H9 (cell line): ENCODE measurements at regions not wholly inside any gene's neighbourhood (a gene's known extent, or its start where the extent isn't known, plus 50 kb on each side); places are given as distances from the start of the nearest gene placed in this dataset.

ENCODE experiments used
- DNase-seq: peaks from one replicate; pipeline ENCODE4 v3.0.0-alpha.2; 2017
- H2AFZ ChIP-seq: one replicate; pipeline ENCODE4 v1.6.1; 2013; ENCODE audit warnings: mild to moderate bottlenecking, low read length, control low read depth, moderate library complexity
- H2AK5ac ChIP-seq: 2 replicates; pipeline ENCODE4 v1.6.1; 2013; ENCODE audit warnings: low read length, control low read depth, mixed read lengths; ENCODE audit not compliant: insufficient read length
- H2BK120ac ChIP-seq: one replicate; pipeline ENCODE4 v1.6.1; 2013; ENCODE audit warnings: low read depth, mild to moderate bottlenecking, low read length, control low read depth, inconsistent platforms; ENCODE audit not compliant: poor library complexity, severe bottlenecking
- H2BK12ac ChIP-seq: 2 replicates; pipeline ENCODE4 v1.6.1; 2013; ENCODE audit warnings: low read length, control low read depth, mixed read lengths, low read depth; ENCODE audit not compliant: insufficient read length
- H2BK15ac ChIP-seq: 2 replicates; pipeline ENCODE4 v1.6.1; 2013; ENCODE audit warnings: low read depth, low read length, control low read depth
- H2BK20ac ChIP-seq: one replicate; pipeline ENCODE4 v1.6.1; 2013; ENCODE audit warnings: low read depth, mild to moderate bottlenecking, low read length, control low read depth, inconsistent platforms; ENCODE audit not compliant: poor library complexity, severe bottlenecking
- H2BK5ac ChIP-seq: 2 replicates; pipeline ENCODE4 v1.6.1; 2013; ENCODE audit warnings: low read length, control low read depth, mixed read lengths; ENCODE audit not compliant: insufficient read length
- H3K14ac ChIP-seq: 2 replicates; pipeline ENCODE4 v1.6.1; 2013; ENCODE audit warnings: low read length, control low read depth; ENCODE audit not compliant: insufficient read depth
- H3K18ac ChIP-seq: 2 replicates; pipeline ENCODE4 v1.6.1; 2013; ENCODE audit warnings: low read depth, mild to moderate bottlenecking, mixed read lengths, low read length, control low read depth; ENCODE audit not compliant: insufficient read length
- H3K23ac ChIP-seq: 2 replicates; pipeline ENCODE4 v1.6.1; 2013; ENCODE audit warnings: low read length, control low read depth, mixed read lengths, low read depth; ENCODE audit not compliant: insufficient read length
- H3K23me2 ChIP-seq: 2 replicates; pipeline ENCODE4 v1.6.1; 2013; ENCODE audit warnings: low read depth, mild to moderate bottlenecking, mixed read lengths, low read length, control low read depth; ENCODE audit not compliant: insufficient read length, poor library complexity, severe bottlenecking
- H3K27ac ChIP-seq: 2 replicates; pipeline ENCODE4 v1.5.1; 2013; ENCODE audit warnings: low read length, control low read depth, mixed read lengths, low read depth; ENCODE audit not compliant: insufficient read length
- H3K27me3 ChIP-seq: 2 replicates; pipeline ENCODE4 v1.6.1; 2013; ENCODE audit warnings: low read length, control low read depth, inconsistent platforms; ENCODE audit not compliant: insufficient read depth
- H3K4ac ChIP-seq: 2 replicates; pipeline ENCODE4 v1.6.1; 2013; ENCODE audit warnings: low read depth, mild to moderate bottlenecking, control low read depth, inconsistent platforms, low read length, moderate library complexity
- H3K4me1 ChIP-seq: 2 replicates; pipeline ENCODE4 v1.6.1; 2013; ENCODE audit warnings: low read length, control low read depth, inconsistent platforms; ENCODE audit not compliant: insufficient read depth
- H3K4me2 ChIP-seq: 2 replicates; pipeline ENCODE4 v1.6.1; 2013; ENCODE audit warnings: low read length, control low read depth, mixed read lengths; ENCODE audit not compliant: insufficient read length, insufficient read depth
- H3K56ac ChIP-seq: 2 replicates; pipeline ENCODE4 v1.6.1; 2013; ENCODE audit warnings: low read depth, mild to moderate bottlenecking, mixed read lengths, low read length, control low read depth; ENCODE audit not compliant: insufficient read length
- H3K79me1 ChIP-seq: 2 replicates; pipeline ENCODE4 v1.6.1; 2013; ENCODE audit warnings: low read depth, mild to moderate bottlenecking, moderate library complexity, low read length, control low read depth, inconsistent platforms; ENCODE audit not compliant: insufficient read depth, poor library complexity, severe bottlenecking
- H3K79me2 ChIP-seq: 2 replicates; pipeline ENCODE4 v1.6.1; 2013; ENCODE audit warnings: low read length, control low read depth, inconsistent platforms; ENCODE audit not compliant: insufficient read depth
- H3K9ac ChIP-seq: 2 replicates; pipeline ENCODE4 v1.6.1; 2013; ENCODE audit warnings: low read length, control low read depth, mixed read lengths; ENCODE audit not compliant: insufficient read length; ENCODE audit errors: extremely low read depth
- H3K9me3 ChIP-seq: one replicate; pipeline ENCODE4 v1.6.1; 2013; ENCODE audit warnings: low read depth, low read length, inconsistent platforms; ENCODE audit not compliant: control insufficient read depth
- H3T11ph ChIP-seq: one replicate; pipeline ENCODE4 v1.6.1; 2013; ENCODE audit warnings: mild to moderate bottlenecking, low read length, control low read depth, inconsistent platforms
- H4K20me1 ChIP-seq: one replicate; pipeline ENCODE4 v1.6.1; 2013; ENCODE audit not compliant: control insufficient read depth, insufficient read length, insufficient read depth
- H4K5ac ChIP-seq: 2 replicates; pipeline ENCODE4 v1.6.1; 2013; ENCODE audit warnings: low read depth, mild to moderate bottlenecking, mixed read lengths, low read length, control low read depth; ENCODE audit not compliant: insufficient read length
- H4K8ac ChIP-seq: replicated peaks from 2 replicates; pipeline ENCODE4 v1.6.1; 2013; ENCODE audit warnings: low read length, control low read depth, mixed read lengths, low read depth; ENCODE audit not compliant: insufficient read length
- H4K91ac ChIP-seq: 2 replicates; pipeline ENCODE4 v1.6.1; 2013; ENCODE audit warnings: low read depth, mild to moderate bottlenecking, moderate library complexity, mixed read lengths, low read length, control low read depth; ENCODE audit not compliant: insufficient read length
- H3K27ac Mint-ChIP-seq, 3 experiments: 2 replicates in 2 of 3; 3 replicates in 1 of 3; pipeline ENCODE4 v1.8.0; 2020 to 2021; ENCODE audit warnings: mixed read lengths in 3 of 3, mild to moderate bottlenecking in 1 of 3, moderate library complexity in 1 of 3
- H3K27me3 Mint-ChIP-seq: 2 replicates; pipeline ENCODE4 v1.8.0; 2021; ENCODE audit warnings: low read depth, mild to moderate bottlenecking, moderate library complexity, mixed read lengths
- H3K36me3 Mint-ChIP-seq, 3 experiments: 2 replicates in 2 of 3; 3 replicates in 1 of 3; pipeline ENCODE4 v1.8.0; 2020 to 2021; ENCODE audit warnings: low read depth in 3 of 3, mixed read lengths in 3 of 3; ENCODE audit not compliant: insufficient read depth in 1 of 3
- H3K4me1 Mint-ChIP-seq, 2 experiments: 2 replicates each; pipeline ENCODE4 v1.8.0; 2020; ENCODE audit warnings: mixed read lengths in 2 of 2
- H3K4me3 Mint-ChIP-seq, 2 experiments: 2 replicates in 1 of 2; 3 replicates in 1 of 2; pipeline ENCODE4 v1.8.0; 2020 to 2021; ENCODE audit warnings: mild to moderate bottlenecking in 2 of 2, mixed read lengths in 2 of 2, moderate library complexity in 1 of 2
- H3K9me3 Mint-ChIP-seq, 2 experiments: 2 replicates in 1 of 2; 3 replicates in 1 of 2; pipeline ENCODE4 v1.8.0; 2020; ENCODE audit warnings: mild to moderate bottlenecking in 2 of 2, mixed read lengths in 2 of 2, moderate library complexity in 1 of 2
- WGBS: extraction: QIAGEN DNeasy Blood & Tissue Kit; methylation state at CpG from one replicate; pipeline ENCODE4 v1.1.7; 2013; ENCODE audit warnings: missing lambda C conversion rate, low lambda C conversion rate, mixed read lengths; ENCODE audit not compliant: insufficient read length; ENCODE audit errors: extremely low coverage; 5-methylcytosine and 5-hydroxymethylcytosine counted together
- TF ChIP-seq, protein P1 (sequence below): fragments of 200-600 bp; sonication (generic); conservative IDR thresholded peaks from 3 replicates; pipeline ENCODE4 v1.8.0; 2021; ENCODE audit warnings: antibody characterized with exemption, mild to moderate bottlenecking

DNA sequence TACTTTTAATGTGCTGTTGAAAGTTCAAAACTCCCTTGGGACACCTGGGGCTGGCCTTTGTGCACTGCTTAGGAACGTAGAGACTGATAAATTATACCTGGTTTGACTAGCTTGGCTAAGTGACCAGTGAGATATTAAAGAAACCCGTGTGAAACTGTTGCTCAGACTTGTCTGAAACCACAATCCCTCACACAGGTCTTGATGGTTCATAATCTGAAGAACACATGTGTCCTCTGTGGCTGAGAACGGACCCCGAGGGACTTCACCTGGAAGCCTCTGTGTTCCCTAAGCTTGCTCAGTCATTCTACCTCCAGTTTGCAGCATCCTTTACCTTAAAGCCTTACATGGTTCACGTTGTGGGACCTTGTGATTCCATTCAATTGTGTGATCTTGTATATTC, 218.8 kb downstream of the CBLN2 start:
- H3K27ac Mint-ChIP-seq: no peak overlapping the region
- DNase-seq: no peak
- no peak overlapping the region for H2AK5ac ChIP-seq
- H3K27me3 ChIP-seq: no peaks in the 10 kb centered on the region
- no peak overlapping the region for H3K4me3 Mint-ChIP-seq
- H3K79me2 ChIP-seq: no peaks in the 10 kb centered on the region
- H4K8ac ChIP-seq: no peak overlapping the region
- H4K5ac ChIP-seq: no peak overlapping the region
- H4K20me1 ChIP-seq: no peaks in the 10 kb centered on the region
- H2BK20ac ChIP-seq: no peak overlapping the region
- H3K36me3 Mint-ChIP-seq: no peaks in the 10 kb centered on the region
- no CpG with 5 or more reads among the region's 5 CpGs for WGBS
- TF ChIP-seq, protein P1, sequence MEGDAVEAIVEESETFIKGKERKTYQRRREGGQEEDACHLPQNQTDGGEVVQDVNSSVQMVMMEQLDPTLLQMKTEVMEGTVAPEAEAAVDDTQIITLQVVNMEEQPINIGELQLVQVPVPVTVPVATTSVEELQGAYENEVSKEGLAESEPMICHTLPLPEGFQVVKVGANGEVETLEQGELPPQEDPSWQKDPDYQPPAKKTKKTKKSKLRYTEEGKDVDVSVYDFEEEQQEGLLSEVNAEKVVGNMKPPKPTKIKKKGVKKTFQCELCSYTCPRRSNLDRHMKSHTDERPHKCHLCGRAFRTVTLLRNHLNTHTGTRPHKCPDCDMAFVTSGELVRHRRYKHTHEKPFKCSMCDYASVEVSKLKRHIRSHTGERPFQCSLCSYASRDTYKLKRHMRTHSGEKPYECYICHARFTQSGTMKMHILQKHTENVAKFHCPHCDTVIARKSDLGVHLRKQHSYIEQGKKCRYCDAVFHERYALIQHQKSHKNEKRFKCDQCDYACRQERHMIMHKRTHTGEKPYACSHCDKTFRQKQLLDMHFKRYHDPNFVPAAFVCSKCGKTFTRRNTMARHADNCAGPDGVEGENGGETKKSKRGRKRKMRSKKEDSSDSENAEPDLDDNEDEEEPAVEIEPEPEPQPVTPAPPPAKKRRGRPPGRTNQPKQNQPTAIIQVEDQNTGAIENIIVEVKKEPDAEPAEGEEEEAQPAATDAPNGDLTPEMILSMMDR: no peak
- no peak overlapping the region for H3K23ac ChIP-seq
- no peaks in the 10 kb centered on the region for H3K9me3 Mint-ChIP-seq
- H3K9me3 ChIP-seq: no peaks in the 10 kb centered on the region
- peaks cover 12% of the 10 kb centered on the region for H3K27me3 Mint-ChIP-seq
- H3K4me1 ChIP-seq: no peaks in the 10 kb centered on the region
- H2AFZ ChIP-seq: no peak overlapping the region
- H2BK12ac ChIP-seq: no peak overlapping the region
- H3K9ac ChIP-seq: no peak overlapping the region
- no peak overlapping the region for H2BK15ac ChIP-seq
- no peak overlapping the region for H3K27ac ChIP-seq
- H3K18ac ChIP-seq: no peak overlapping the region
- H2BK5ac ChIP-seq: no peak overlapping the region
- H3K4ac ChIP-seq: no peak overlapping the region
- H3T11ph ChIP-seq: no peak overlapping the region
- H2BK120ac ChIP-seq: no peak overlapping the region
- no peaks in the 10 kb centered on the region for H3K79me1 ChIP-seq
- H3K56ac ChIP-seq: no peak overlapping the region
- H4K91ac ChIP-seq: no peak overlapping the region
- H3K4me2 ChIP-seq: no peak overlapping the region
- no peak overlapping the region for H3K14ac ChIP-seq
- no peaks in the 10 kb centered on the region for H3K23me2 ChIP-seq
- no peaks in the 10 kb centered on the region for H3K4me1 Mint-ChIP-seq
